ENCODE measurements at regions not wholly inside any gene's neighbourhood (a gene's known extent, or its start where the extent isn't known, plus 50 kb on each side); places are given as distances from the start of the nearest gene placed in this dataset.
A peak's percentile ranks its signal among the peaks of the same experiment; 100 is the strongest.

DNA sequence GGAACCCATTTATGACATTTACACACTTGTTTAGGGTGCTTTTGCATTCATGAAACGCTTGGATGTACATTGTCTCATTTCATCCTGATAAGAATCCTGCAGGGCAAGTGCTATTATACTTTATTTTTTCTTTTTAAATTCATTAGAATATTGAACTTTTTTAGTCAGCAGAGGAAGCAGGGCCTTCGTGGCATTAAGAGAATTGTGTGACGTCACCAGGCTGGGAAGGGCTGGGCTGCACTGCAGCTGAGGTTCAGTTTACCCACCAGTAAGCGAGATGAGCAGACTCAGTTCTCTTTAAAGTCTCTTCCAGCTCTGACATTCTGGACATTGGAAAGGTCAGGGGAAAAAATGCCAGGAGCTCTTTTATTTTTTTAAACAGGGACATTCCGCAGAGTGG is 159.0 kb downstream of the MRM1 start:
- in situ Hi-C loops (cut with HindIII; ENCODE audit: low pct_unique_long_range_greater_than_20kb, low sequenced_read_pairs) = no loop called here
- no peak for DNase-seq (ENCODE audit: low read depth in 1 of 2, low spot score in 1 of 2)
- no peak for TF ChIP-seq JUND (IDR thresholded peaks at IDR 0.05; ENCODE audit: low read depth)

DNA sequence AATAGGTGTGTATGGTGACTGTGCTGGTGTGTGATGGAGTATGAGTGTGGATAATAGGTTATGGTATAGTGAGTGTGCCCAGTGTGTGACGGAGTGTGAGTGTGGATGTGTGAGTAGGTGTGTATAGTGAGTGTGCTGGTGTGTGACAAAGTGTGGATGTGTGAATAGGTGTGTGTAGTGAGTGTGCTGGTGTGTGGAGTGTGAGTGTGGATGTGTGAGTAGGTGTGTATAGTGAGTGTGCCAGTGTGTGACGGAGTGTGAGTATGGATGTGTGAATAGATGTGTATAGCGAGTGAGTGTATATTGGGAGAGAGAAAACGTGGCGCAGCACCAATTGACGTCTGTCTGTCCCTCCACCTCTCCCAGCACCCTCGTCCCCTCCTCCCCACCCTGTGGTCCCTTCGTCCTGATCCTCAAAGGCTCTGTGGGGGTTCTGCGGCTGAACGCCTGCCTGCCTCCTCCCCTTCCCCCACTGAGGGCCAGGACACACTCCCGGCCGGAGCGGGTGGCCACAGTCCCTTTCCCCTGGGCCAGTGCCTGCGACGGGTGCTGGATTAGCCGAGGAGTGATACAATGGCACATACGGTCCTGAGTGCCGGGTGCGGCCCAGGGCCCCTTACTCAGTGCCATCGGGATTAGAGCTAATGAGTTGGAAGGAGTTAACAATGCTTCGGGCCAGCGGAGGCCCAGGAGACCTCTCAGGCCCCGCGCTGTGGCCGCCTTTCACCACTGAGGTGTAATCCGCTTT is 160.0 kb downstream of the MRM1 start:
- DNase-seq (ENCODE audit: low read depth in 1 of 2, low spot score in 1 of 2) = no peak
- no peak for TF ChIP-seq JUND (IDR thresholded peaks at IDR 0.05; ENCODE audit: low read depth)
- in situ Hi-C loops (cut with HindIII; ENCODE audit: low pct_unique_long_range_greater_than_20kb, low sequenced_read_pairs) = no loop called here

DNA sequence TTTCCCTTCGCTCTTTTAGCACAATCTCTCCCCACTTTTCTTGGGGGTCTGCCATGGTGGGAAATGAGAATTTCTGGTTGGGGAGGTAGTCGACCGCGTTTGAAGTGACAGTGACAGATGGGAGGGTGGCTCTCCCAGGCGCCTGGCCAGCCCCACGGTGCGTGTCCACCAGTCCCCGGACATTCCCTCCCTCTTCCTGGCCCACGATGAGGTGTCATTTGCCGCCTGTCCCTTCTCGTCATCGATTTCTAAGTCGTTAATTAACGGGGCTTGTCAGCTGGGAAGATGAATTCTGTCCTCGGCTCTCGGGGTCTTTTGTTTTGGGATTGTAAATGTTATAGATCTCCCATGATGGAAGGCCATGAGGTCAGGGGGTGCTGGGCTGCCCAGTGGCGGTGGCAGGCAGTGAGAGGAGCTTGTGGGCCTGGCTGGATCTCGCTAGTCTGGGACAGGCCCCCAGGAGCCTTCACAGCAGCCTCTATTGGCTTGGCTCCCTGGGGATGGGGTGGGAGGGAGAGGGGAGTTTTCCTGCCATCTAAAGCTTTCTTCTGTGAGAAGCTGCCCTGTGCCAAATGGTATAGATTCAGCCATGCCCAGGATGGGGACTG is 164.2 kb downstream of the MRM1 start:
- in situ Hi-C loops (cut with HindIII; ENCODE audit: low pct_unique_long_range_greater_than_20kb, low sequenced_read_pairs) = no loop called here
- DNase-seq (ENCODE audit: low read depth in 1 of 2, low spot score in 1 of 2) = no peak
- no peak for TF ChIP-seq JUND (IDR thresholded peaks at IDR 0.05; ENCODE audit: low read depth)

DNA sequence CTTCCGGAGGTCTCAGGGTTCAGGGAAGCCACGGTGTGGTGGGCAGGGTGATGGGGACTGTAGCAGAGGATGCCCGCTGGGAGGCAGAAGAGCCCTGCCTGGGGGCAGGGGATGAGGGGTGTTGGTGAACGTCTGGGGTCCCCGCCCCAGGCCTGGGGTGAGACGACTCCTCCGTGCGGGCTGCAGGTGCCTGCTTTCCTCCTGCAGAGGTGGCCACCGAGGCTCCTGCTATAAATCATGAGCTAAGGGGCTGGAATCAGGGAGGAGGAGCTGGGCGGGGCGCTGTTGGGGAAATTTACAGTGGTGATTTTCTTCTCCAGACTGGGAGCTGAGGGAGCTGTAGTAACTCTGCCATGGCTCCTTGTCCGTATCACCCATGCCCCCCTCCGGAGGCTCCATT is 167.0 kb downstream of the MRM1 start:
- no peak for DNase-seq (ENCODE audit: low read depth in 1 of 2, low spot score in 1 of 2)
- in situ Hi-C loops (cut with HindIII; ENCODE audit: low pct_unique_long_range_greater_than_20kb, low sequenced_read_pairs) = no loop called here
- no peak for TF ChIP-seq JUND (IDR thresholded peaks at IDR 0.05; ENCODE audit: low read depth)

DNA sequence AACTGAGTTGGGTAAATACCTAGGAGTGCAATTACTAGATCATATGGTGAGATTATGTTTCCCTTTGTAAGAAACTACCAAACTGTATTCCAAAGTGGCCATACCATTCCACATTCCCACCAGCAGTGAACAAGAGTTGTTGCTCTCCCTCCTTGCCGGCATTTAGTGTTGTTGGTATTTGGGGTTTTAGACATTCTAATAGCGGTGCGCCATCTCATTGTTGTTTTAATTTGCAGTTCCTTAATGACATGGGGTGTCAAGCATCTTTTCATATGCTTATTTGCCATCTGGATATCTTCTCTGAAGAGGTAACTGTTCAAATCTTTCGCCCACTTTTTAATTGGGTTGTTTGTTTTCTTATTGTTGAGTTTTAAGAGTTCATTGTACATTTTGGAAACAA is 164.2 kb upstream of the LHX1 start:
- no peak for TF ChIP-seq JUND (IDR thresholded peaks at IDR 0.05; ENCODE audit: low read depth)
- no peak for DNase-seq (ENCODE audit: low read depth in 1 of 2, low spot score in 1 of 2)
- in situ Hi-C loops (cut with HindIII; ENCODE audit: low pct_unique_long_range_greater_than_20kb, low sequenced_read_pairs) = no loop called here

DNA sequence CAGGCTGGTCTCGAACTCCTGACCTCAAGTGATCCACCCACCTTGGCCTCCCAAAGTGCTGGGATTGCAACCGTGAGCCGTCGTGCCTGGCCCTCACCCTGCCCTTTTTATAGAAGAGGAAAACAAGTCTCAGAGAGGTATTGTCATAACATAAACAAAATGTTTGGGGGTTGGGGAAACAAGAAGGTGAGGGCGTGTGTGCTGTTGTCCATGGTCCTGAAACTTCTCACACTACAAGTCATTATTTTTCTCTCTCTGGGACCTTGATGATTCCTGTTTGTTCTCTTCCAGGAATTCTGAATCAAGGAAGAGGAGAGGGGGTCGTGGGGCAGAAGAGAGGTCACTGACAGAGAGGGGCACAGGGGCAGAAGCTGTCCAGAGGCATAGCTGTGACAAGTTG is 160.2 kb upstream of the LHX1 start:
- peak; percentile 49 to 76 for DNase-seq (ENCODE audit: low read depth in 1 of 2, low spot score in 1 of 2)
- in situ Hi-C loops (cut with HindIII; ENCODE audit: low pct_unique_long_range_greater_than_20kb, low sequenced_read_pairs) = no loop called here
- no peak for TF ChIP-seq JUND (IDR thresholded peaks at IDR 0.05; ENCODE audit: low read depth)

DNA sequence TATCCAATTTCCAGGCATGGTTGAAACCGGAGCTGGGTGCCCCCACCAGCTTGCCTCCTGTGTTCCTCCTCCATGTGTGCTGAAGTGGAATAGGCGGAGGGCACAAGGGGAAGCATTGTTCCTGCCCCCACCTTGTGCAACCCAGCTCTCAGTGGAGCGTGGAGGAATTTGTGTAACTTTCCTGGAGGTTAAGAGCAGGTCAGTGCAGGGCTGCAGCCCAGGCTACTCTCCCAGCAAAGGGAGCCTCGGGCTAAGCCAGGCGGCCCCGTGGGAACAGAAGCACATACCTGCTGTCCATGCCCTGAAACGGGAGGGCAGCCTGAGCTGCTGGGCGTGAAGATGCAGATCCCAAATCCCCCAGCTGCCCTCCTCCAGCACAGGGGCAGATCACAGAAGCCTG is 158.8 kb upstream of the LHX1 start:
- in situ Hi-C loops (cut with HindIII; ENCODE audit: low pct_unique_long_range_greater_than_20kb, low sequenced_read_pairs) = no loop called here
- no peak for TF ChIP-seq JUND (IDR thresholded peaks at IDR 0.05; ENCODE audit: low read depth)
- DNase-seq (ENCODE audit: low read depth in 1 of 2, low spot score in 1 of 2) = no peak

DNA sequence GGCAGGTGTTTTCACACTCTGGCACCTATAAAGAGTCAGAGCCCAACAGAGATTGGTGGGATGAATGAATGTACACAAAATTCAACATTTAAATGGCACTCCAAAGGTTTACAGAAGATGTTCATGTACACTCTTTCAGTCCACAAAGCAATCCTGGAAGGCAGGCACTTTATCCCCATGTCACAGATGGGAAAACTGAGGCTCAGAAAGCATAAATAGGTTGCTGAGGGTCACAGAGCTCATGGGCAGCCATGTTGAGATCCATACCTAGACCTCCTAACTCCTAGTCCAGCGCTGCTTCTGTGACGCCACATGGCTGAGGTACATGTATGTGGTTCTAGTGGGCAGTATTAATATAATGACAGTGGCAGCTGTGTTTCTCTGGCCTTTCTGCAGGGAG is 157.7 kb upstream of the LHX1 start:
- TF ChIP-seq JUND (IDR thresholded peaks at IDR 0.05; ENCODE audit: low read depth) = no peak
- DNase-seq (ENCODE audit: low read depth in 1 of 2, low spot score in 1 of 2) = no peak
- in situ Hi-C loops (cut with HindIII; ENCODE audit: low pct_unique_long_range_greater_than_20kb, low sequenced_read_pairs) = no loop called here

DNA sequence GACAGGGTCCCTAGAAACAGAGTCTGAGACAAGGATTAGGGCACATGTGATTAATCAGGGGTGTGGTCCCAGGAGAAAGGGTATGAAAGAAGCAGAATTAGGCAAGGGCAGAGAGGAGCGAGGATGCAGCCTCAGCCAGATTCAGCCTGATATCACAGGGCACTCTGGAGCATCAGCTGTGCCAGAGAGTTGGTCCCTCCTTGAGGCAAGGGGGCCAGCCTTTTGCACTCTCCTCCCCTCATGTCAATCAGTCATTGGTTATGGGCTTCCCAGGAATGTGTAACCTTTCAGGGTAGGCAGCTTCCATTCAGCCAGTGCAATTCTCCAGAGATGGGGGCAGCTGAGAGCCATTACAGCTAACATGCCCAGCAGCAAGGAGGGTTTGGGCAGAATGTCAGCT is 152.6 kb upstream of the LHX1 start:
- DNase-seq (ENCODE audit: low read depth in 1 of 2, low spot score in 1 of 2) = no peak
- in situ Hi-C loops (cut with HindIII; ENCODE audit: low pct_unique_long_range_greater_than_20kb, low sequenced_read_pairs) = no loop called here
- TF ChIP-seq JUND (IDR thresholded peaks at IDR 0.05; ENCODE audit: low read depth) = no peak

DNA sequence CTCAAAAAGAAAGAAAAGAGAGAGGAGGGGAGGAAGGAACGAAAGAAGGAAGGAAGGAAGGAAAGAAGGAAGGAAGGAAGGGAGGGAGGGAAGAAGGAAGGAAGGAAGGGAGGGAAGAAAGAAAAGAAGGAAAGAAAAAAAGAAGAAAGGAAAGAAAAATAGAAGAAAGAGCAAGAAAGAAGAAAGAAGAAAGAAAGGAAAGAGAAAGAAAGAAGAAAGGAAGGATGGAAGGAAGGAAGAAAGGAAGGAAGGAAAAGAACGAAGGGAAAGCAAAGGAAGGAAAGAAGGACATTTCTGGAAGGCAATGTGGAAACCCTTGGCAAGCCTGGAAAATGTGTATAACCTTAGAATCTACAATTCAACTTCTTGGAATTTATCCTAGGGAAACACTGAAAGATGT is 150.4 kb upstream of the LHX1 start:
- in situ Hi-C loops (cut with HindIII; ENCODE audit: low pct_unique_long_range_greater_than_20kb, low sequenced_read_pairs) = no loop called here
- TF ChIP-seq JUND (IDR thresholded peaks at IDR 0.05; ENCODE audit: low read depth) = no peak
- no peak for DNase-seq (ENCODE audit: low read depth in 1 of 2, low spot score in 1 of 2)

DNA sequence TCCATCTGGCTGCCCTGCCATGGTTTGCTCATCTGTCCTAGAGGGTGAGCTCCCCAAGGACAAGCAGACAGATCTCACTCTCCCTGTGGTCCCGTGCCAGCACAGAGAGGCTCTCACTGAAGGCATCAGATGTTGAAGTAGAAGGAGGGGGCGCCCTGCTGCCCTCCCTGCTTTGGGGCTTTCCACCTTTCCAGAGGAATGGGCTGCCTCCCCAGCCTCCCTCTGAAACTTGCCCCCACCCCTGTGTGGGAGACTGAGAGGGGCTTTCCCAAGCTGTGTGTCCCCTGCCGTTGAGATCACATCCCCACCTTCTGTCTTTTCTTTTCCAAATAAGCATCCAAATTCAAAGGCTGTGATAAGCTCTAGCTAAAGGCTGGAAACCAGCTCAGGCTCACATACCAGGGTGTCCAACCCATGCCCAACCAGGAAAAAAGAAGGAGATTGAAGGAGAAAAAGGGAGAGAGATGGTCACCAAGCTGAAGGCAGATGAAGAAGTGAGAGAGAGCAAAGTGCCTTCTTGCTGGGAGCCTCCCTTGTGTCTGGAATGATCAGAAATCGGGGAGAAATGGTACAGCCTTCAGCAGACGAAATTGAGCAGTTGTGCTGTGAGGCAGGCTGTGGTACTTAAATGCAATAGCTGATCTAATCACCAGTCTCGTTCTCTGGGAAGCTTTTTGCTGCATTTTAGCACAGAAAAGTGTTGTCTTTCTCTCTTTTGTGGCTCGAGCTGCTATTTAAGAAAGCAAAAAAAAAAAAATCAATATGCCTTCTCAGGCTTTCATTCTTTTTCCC is 145.9 kb upstream of the LHX1 start:
- TF ChIP-seq JUND (IDR thresholded peaks at IDR 0.05; ENCODE audit: low read depth) = no peak
- DNase-seq (ENCODE audit: low read depth in 1 of 2, low spot score in 1 of 2) = no peak
- in situ Hi-C loops (cut with HindIII; ENCODE audit: low pct_unique_long_range_greater_than_20kb, low sequenced_read_pairs) = no loop called here

DNA sequence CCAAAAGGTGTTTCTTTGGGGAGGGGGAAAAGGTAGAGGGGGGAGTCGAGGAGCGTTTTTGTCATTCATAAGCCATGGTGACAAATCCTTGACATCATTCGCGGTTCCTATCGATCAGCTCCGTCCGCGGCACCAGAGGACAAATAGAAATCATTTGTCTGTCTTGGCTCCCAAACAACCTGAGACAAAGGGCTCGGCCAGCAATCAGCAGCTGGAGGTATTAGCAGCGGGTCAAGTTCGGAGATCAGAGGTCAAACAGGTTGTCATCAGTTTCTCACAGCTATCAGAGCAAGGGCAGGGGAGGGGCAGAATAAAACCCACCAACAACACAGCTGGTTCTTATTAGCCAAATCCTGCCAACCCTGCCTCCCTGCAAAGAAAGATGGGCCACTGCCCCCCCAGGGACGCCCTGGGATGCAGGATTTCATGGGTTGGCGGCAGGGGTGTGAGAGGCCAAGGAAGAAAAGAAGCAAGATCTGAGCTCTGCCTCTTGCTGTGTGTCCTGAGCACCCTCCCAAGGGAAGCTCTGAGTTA is 145.3 kb upstream of the LHX1 start:
- no peak for DNase-seq (ENCODE audit: low read depth in 1 of 2, low spot score in 1 of 2)
- in situ Hi-C loops (cut with HindIII; ENCODE audit: low pct_unique_long_range_greater_than_20kb, low sequenced_read_pairs) = no loop called here
- TF ChIP-seq JUND (IDR thresholded peaks at IDR 0.05; ENCODE audit: low read depth) = no peak

DNA sequence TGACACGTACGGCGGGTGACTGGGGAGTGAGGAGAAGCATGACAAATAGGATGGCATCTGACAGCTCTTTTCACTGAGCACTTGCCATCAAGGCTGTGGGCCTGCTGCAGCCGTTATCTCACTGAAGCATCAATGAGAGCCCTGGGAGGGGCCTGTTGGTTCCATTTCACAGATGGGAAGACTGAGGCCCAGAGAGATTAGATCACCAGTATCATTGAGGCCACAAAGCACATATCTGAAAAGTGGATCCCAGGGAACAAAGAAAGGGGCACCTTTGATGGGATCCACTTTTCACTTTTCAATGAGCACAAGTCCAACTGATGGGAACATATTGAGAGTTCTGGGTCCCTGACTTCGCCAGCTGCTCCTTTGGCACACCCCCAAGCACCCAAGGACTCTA is 144.4 kb upstream of the LHX1 start:
- no peak for TF ChIP-seq JUND (IDR thresholded peaks at IDR 0.05; ENCODE audit: low read depth)
- in situ Hi-C loops (cut with HindIII; ENCODE audit: low pct_unique_long_range_greater_than_20kb, low sequenced_read_pairs) = no loop called here
- DNase-seq (ENCODE audit: low read depth in 1 of 2, low spot score in 1 of 2) = no peak

Data from T47D (cell line).